HG02938 (cell line): ENCODE measurements at regions not wholly inside any gene's neighbourhood (a gene's known extent, or its start where the extent isn't known, plus 50 kb on each side); places are given as distances from the start of the nearest gene placed in this dataset.
"Not testable (repeated sequence)": the region's sequence is repeated elsewhere in the genome, so short reads cannot be mapped to it uniquely, and the experiment has no call there.

ENCODE experiments used
- ATAC-seq: cut with Tn5 transposase; IDR thresholded peaks from one replicate; pipeline ENCODE4 v1.9.1; 2021; ENCODE audit warnings: mild to moderate bottlenecking, moderate library complexity; ENCODE audit not compliant: unreplicated experiment

GRCh38 chr5:28799035-28799434 is 1760.6 kb upstream of the CDH9 start:
- ATAC-seq = not testable (repeated sequence)

- ATAC-seq = no peak
Observed at GRCh38 chr5:28788954-28789353, 1750.6 kb upstream of the CDH9 start.

- ATAC-seq = no peak
Observed at GRCh38 chr5:28780083-28780692, 1741.8 kb upstream of the CDH9 start.

GRCh38 chr5:28779161-28779754 is 1740.9 kb upstream of the CDH9 start:
- no peak for ATAC-seq

GRCh38 chr5:28770307-28770706 is 1731.9 kb upstream of the CDH9 start:
- ATAC-seq = no peak

- no peak for ATAC-seq
Observed at GRCh38 chr5:28766565-28767158, 1728.3 kb upstream of the CDH9 start.

- ATAC-seq = no peak
Observed at GRCh38 chr5:28751396-28751795, 1713.0 kb upstream of the CDH9 start.

- ATAC-seq = no peak
Observed at GRCh38 chr5:28750251-28750650, 1711.9 kb upstream of the CDH9 start.

- ATAC-seq = no peak
Observed at GRCh38 chr5:28748446-28748845, 1710.1 kb upstream of the CDH9 start.

- no peak for ATAC-seq
Observed at GRCh38 chr5:28743716-28744110, 1705.3 kb upstream of the CDH9 start.

- ATAC-seq = no peak
Observed at GRCh38 chr5:28743025-28743715, 1704.8 kb upstream of the CDH9 start.

- ATAC-seq = no peak
Observed at GRCh38 chr5:28737682-28738081, 1699.3 kb upstream of the CDH9 start.

- no peak for ATAC-seq
Observed at GRCh38 chr5:28737222-28737621, 1698.8 kb upstream of the CDH9 start.

GRCh38 chr5:28734396-28734795 is 1696.0 kb upstream of the CDH9 start:
- no peak for ATAC-seq

GRCh38 chr5:28729067-28729466 is 1690.7 kb upstream of the CDH9 start:
- ATAC-seq = no peak

GRCh38 chr5:28726815-28727214 is 1688.4 kb upstream of the CDH9 start:
- no peak for ATAC-seq

GRCh38 chr5:28725001-28725400 is 1686.6 kb upstream of the CDH9 start:
- no peak for ATAC-seq

GRCh38 chr5:28714907-28715698 is 1676.7 kb upstream of the CDH9 start:
- ATAC-seq = no peak

- no peak for ATAC-seq
Observed at GRCh38 chr5:28710360-28710759, 1672.0 kb upstream of the CDH9 start.

- ATAC-seq = no peak
Observed at GRCh38 chr5:28708472-28708871, 1670.1 kb upstream of the CDH9 start.

- ATAC-seq = no peak
Observed at GRCh38 chr5:28707706-28708105, 1669.3 kb upstream of the CDH9 start.
